ENCODE measurements at regions not wholly inside any gene's neighbourhood (a gene's known extent, or its start where the extent isn't known, plus 50 kb on each side); places are given as distances from the start of the nearest gene placed in this dataset.

- TF ChIP-seq POLR2A (IDR thresholded peaks at IDR 0.05) (no peak), CTCF (IDR thresholded peaks at IDR 0.05) (no peak)
Observed at GRCh38 chr1:95518310-95518709, 284.3 kb downstream of the RWDD3 start.
